HG03139 (cell line): ENCODE measurements at regions not wholly inside any gene's neighbourhood (a gene's known extent, or its start where the extent isn't known, plus 50 kb on each side); places are given as distances from the start of the nearest gene placed in this dataset.

Experiments used
- ATAC-seq: cut with Tn5 transposase; IDR thresholded peaks from one replicate; pipeline ENCODE4 v1.9.1; 2021; ENCODE audit not compliant: unreplicated experiment

- ATAC-seq: peak; percentile 53
These were observed 445.7 kb upstream of the TRIB2 start for GRCh38 chr2:12270876-12271588.

- peak; percentile 48 for ATAC-seq
These were observed 445.1 kb upstream of the TRIB2 start for GRCh38 chr2:12271589-12271984.

GRCh38 chr2:12273111-12273510, 443.6 kb upstream of the TRIB2 start:
- ATAC-seq: no peak

GRCh38 chr2:12274591-12274990, 442.1 kb upstream of the TRIB2 start:
- no peak for ATAC-seq

DNA sequence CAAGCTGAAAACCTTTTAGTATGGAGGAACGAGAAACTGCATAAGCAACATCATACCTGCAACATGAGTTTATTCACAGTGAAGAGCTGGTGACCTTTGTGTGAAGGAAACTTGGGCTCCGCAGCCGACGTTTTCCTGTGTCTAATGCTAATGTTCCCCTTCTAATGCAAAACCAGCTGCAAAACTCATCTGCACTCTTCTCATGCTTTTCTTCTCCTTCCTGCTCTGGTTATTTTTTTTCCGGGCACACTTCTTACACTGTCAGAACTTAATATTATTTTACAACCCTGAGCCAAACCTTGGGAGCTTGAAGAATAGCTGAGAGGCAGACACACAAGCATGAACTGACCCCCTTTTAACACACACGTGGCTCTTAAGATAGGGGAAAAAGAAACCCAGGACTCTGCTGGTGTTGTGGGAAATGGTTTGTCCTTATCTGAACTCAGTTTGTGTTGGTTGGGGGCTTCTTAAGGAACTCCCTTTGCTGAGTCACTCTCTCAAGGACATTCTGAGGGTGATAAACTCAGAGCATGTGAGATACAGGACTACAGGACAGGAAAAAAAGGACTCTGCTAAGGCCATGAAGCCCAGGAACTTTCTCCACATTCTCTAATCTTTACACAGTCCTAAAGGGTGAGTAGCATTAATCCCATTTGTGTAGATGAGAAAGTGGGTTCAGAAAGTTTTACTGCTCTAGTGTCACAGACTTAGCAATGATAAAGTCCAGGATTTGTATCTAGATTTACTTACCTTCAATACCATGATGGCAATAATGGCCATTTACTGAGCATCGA, 439.3 kb upstream of the TRIB2 start:
- no peak for ATAC-seq

GRCh38 chr2:12278217-12278750, 438.5 kb upstream of the TRIB2 start:
- no peak for ATAC-seq

- ATAC-seq: peak; percentile 69
These were observed 433.7 kb upstream of the TRIB2 start for GRCh38 chr2:12282780-12283695.

DNA sequence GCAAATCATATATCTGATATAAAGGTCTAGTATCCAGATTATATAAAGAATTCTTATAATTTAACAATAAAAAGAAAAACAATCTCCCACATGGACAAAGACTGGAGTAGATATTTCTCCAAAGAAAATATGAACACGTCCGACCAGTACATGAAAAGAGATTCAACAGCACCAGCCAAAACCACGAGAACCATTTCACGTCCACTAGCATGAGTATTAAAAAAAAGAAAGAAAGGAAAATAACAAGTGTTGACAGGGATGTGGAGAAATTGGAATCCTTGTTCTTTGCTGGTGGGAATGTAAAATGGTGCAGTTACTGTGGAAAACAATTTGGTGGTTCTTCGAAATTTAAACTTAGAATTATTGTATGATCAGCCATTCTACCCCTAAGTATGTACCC, 432.7 kb upstream of the TRIB2 start:
- no peak for ATAC-seq

DNA sequence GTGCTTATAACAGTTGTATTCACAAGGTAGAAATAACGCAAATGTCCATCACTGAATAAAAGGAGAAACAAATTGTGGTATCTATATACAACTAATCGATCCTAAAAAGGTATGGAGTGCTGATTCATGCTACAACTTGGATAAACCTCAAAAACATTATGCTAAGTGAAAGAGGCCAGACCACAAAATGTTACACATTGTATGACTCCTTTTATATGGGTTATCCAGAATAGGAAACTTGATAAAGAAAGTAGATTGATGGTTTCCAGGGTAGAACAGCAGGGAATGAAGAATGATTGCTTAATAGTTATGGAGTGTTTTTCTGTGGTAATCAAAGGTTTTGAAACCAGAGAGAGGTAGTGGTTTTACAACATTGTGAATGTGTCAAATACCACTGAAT, 432.2 kb upstream of the TRIB2 start:
- no peak for ATAC-seq

DNA sequence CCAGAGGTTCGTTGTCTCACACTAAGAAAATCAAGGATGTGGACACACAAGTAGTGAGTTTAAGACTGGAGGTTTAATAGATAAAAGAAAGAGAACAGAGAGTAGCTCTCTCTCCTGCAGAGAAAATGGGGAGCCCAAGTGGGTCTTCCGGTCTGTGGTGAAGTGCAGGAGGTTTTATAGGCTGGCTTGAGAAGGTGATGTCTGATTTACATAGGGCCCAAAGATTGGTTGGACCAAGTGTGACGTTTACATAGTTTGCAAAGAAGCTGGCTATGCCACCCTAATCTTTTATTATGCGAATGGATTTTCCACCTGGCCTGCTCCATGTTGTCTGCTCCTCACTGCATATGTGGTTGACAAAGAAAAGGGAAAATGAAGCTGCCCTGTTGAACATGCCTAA, 430.4 kb upstream of the TRIB2 start:
- no peak for ATAC-seq

DNA sequence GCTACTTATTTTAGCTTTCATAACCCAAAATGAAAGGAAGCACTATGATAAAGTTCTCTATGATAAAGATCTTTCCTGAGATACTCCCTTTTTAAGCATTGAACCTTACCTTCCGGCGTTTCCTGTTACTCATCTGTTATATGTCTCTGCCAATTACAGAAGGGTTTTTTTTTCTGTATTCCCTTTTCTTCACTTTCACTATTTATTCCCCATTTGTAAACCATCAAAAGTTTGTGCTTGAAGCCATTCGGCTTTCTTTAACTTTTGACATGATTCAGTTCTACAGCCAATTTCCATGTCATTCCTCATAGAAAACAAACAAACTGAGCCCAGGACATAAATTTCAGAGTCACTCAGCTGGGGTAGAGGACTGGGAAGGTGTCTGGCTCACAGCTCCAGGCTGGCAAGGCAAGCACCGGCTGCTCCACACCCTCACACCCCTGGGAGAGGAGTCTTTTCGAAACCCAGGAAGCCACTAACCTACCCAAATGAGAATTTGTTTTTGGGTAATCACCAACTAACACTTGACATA, 429.4 kb upstream of the TRIB2 start:
- no peak for ATAC-seq

DNA sequence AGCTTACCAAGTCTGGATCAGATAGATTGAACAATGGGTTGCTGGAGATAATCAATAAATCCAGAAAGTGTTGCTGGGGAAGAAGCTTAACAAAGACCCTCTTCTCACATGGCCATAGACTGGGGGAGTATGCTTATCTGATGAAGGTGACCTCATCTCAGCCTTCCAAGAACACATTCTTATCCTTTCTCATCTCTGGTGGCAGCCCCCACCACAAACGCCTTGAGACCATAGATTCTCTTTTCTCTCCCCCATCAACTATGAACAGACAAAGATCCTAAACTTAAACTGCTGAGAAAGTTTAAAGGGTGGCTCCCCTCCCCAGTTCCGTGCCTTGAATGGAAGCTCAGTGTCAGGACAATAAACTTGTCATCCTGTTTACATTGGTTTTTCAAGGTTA, 428.7 kb upstream of the TRIB2 start:
- no peak for ATAC-seq

- ATAC-seq: no peak
These were observed 427.5 kb upstream of the TRIB2 start for GRCh38 chr2:12289120-12289802.

GRCh38 chr2:12291303-12291702, 425.4 kb upstream of the TRIB2 start:
- no peak for ATAC-seq

- peak; percentile 94 for ATAC-seq
These were observed 422.9 kb upstream of the TRIB2 start for GRCh38 chr2:12293874-12294273.

GRCh38 chr2:12295856-12296519, 420.7 kb upstream of the TRIB2 start:
- ATAC-seq: no peak

- no peak for ATAC-seq
These were observed 419.8 kb upstream of the TRIB2 start for GRCh38 chr2:12296915-12297314.

GRCh38 chr2:12298352-12298751, 418.4 kb upstream of the TRIB2 start:
- no peak for ATAC-seq

DNA sequence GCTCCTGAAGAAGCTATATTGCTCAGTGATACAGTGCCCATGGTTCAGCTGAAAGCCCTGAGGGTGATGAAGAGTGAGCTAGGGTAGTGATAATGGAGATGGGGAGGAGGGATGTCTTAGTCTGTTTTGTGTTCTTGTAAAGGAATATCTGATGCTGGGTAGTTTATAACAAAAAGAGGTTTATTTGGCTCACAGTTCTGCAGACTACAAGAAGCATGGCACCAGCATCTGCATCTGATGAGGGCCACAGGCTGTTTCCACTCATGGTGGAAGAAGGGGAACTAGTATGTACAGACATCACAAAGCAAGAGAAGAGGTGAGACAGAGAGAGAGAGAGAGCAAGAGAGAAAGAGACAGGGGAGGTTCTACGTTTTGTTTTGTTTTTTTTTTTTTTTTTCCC, 417.3 kb upstream of the TRIB2 start:
- ATAC-seq: no peak
